Activated naive CD4-positive, alpha-beta T cell treated with anti-CD3 and anti-CD28 coated beads for 36 hours (primary cell): ENCODE measurements at regions not wholly inside any gene's neighbourhood (a gene's known extent, or its start where the extent isn't known, plus 50 kb on each side); places are given as distances from the start of the nearest gene placed in this dataset.

ENCODE experiments used
- CTCF ChIA-PET: fragments of 350-600 bp; sonication (Branson Sonifier 250); formaldehyde crosslinking; loops from one replicate; lab custom pipeline; 2021; ENCODE audit warnings: antibody characterized with exemption; lab: Charles Lee
- DNase-seq: peaks from one replicate; pipeline ENCODE4 v3.0.0-alpha.2; 2020
- H3K27ac Mint-ChIP-seq: one replicate; pipeline ENCODE4 v1.8.0; 2021; ENCODE audit warnings: mild to moderate bottlenecking, mixed read lengths
- H3K27me3 Mint-ChIP-seq: one replicate; pipeline ENCODE4 v1.8.0; 2021; ENCODE audit warnings: low read depth, mixed read lengths
- H3K36me3 Mint-ChIP-seq: one replicate; pipeline ENCODE4 v1.8.0; 2021; ENCODE audit warnings: low read depth, mixed read lengths
- H3K4me1 Mint-ChIP-seq: one replicate; pipeline ENCODE4 v1.8.0; 2021; ENCODE audit warnings: low read depth, mixed read lengths
- H3K4me3 Mint-ChIP-seq: one replicate; pipeline ENCODE4 v1.8.0; 2021; ENCODE audit warnings: mild to moderate bottlenecking, moderate library complexity, mixed read lengths
- H3K9me3 Mint-ChIP-seq: one replicate; pipeline ENCODE4 v1.8.0; 2021; ENCODE audit warnings: mixed read lengths
- intact Hi-C: fragments of 100-400 bp; cut with micrococcal nuclease; formaldehyde crosslinking; loops from one replicate; pipeline ENCODE4 v1.15.1; 2023

GRCh38 chr16:49926941-49927340, 71.0 kb upstream of the ZNF423 start:
- H3K27me3 Mint-ChIP-seq = peaks cover 3% of the 10 kb centered on the region
- no peak overlapping the region for H3K27ac Mint-ChIP-seq
- intact Hi-C loops = no loop called here
- no peaks in the 10 kb centered on the region for H3K9me3 Mint-ChIP-seq
- no peaks in the 10 kb centered on the region for H3K36me3 Mint-ChIP-seq
- CTCF ChIA-PET = no interaction called here
- H3K4me1 Mint-ChIP-seq = no peaks in the 10 kb centered on the region
- no peak for DNase-seq
- H3K4me3 Mint-ChIP-seq = no peak overlapping the region

- Mint-ChIP-seq H3K4me1 (no peaks in the 10 kb centered on the region), H3K27ac (no peak overlapping the region), H3K9me3 (no peaks in the 10 kb centered on the region), H3K36me3 (no peaks in the 10 kb centered on the region), H3K4me3 (no peak overlapping the region), H3K27me3 (peaks cover 2% of the 10 kb centered on the region)
- CTCF ChIA-PET = no interaction called here
- intact Hi-C loops = no loop called here
- DNase-seq = no peak
These were observed 72.5 kb upstream of the ZNF423 start for GRCh38 chr16:49928176-49929041.

- Mint-ChIP-seq H3K4me1 (no peaks in the 10 kb centered on the region), H3K4me3 (no peak overlapping the region), H3K9me3 (no peaks in the 10 kb centered on the region), H3K27me3 (no peaks in the 10 kb centered on the region), H3K27ac (no peak overlapping the region), H3K36me3 (no peaks in the 10 kb centered on the region)
- no peak for DNase-seq
- intact Hi-C loops = no loop called here
- CTCF ChIA-PET = interaction anchor here (0.7 kb wide), 1 partner anchor 877 kb away, joined by 3 read pairs; no protein-coding TSS in a partner anchor
These were observed 73.7 kb upstream of the ZNF423 start for GRCh38 chr16:49929626-49930025.

GRCh38 chr16:49930841-49931240, 74.9 kb upstream of the ZNF423 start:
- DNase-seq = no peak
- Mint-ChIP-seq H3K4me3 (no peak overlapping the region), H3K4me1 (no peaks in the 10 kb centered on the region), H3K27me3 (no peaks in the 10 kb centered on the region), H3K9me3 (no peaks in the 10 kb centered on the region), H3K36me3 (no peaks in the 10 kb centered on the region), H3K27ac (no peak overlapping the region)
- intact Hi-C loops = no loop called here
- CTCF ChIA-PET = no interaction called here

GRCh38 chr16:49931266-49931665, 75.4 kb upstream of the ZNF423 start:
- no peaks in the 10 kb centered on the region for H3K27me3 Mint-ChIP-seq
- CTCF ChIA-PET = no interaction called here

GRCh38 chr16:49931916-49932315, 76.0 kb upstream of the ZNF423 start:
- Mint-ChIP-seq H3K9me3 (no peaks in the 10 kb centered on the region), H3K4me3 (no peak overlapping the region), H3K27ac (no peak overlapping the region), H3K27me3 (no peaks in the 10 kb centered on the region), H3K4me1 (no peaks in the 10 kb centered on the region), H3K36me3 (no peaks in the 10 kb centered on the region)
- CTCF ChIA-PET = interaction anchor here (1.6 kb wide), 1 partner anchor 55 kb away, joined by 4 read pairs; no protein-coding TSS in a partner anchor
- no peak for DNase-seq
- intact Hi-C loops = no loop called here

More at GRCh38 chr16:49931266-49931665, 75.4 kb upstream of the ZNF423 start:
- Mint-ChIP-seq H3K4me1 (no peaks in the 10 kb centered on the region), H3K36me3 (no peaks in the 10 kb centered on the region), H3K4me3 (no peak overlapping the region), H3K9me3 (no peaks in the 10 kb centered on the region), H3K27ac (no peak overlapping the region)
- no peak for DNase-seq
- intact Hi-C loops = no loop called here

- CTCF ChIA-PET = interaction anchor here (1.6 kb wide), 1 partner anchor 55 kb away, joined by 4 read pairs; no protein-coding TSS in a partner anchor
- Mint-ChIP-seq H3K4me1 (no peaks in the 10 kb centered on the region), H3K4me3 (no peak overlapping the region), H3K27me3 (no peaks in the 10 kb centered on the region), H3K27ac (no peak overlapping the region), H3K36me3 (no peaks in the 10 kb centered on the region), H3K9me3 (no peaks in the 10 kb centered on the region)
- DNase-seq = no peak
- intact Hi-C loops = no loop called here
These were observed 76.5 kb upstream of the ZNF423 start for GRCh38 chr16:49932434-49932833.

GRCh38 chr16:49932946-49933345, 77.0 kb upstream of the ZNF423 start:
- H3K36me3 Mint-ChIP-seq = no peaks in the 10 kb centered on the region
- H3K9me3 Mint-ChIP-seq = no peaks in the 10 kb centered on the region
- CTCF ChIA-PET = interaction anchor here (1.6 kb wide), 1 partner anchor 56 kb away, joined by 4 read pairs; no protein-coding TSS in a partner anchor
- intact Hi-C loops = no loop called here
- H3K27me3 Mint-ChIP-seq = no peaks in the 10 kb centered on the region
- H3K4me1 Mint-ChIP-seq = no peaks in the 10 kb centered on the region
- H3K27ac Mint-ChIP-seq = no peak overlapping the region
- H3K4me3 Mint-ChIP-seq = no peak overlapping the region
- no peak for DNase-seq

GRCh38 chr16:49936791-49937190, 80.9 kb upstream of the ZNF423 start:
- Mint-ChIP-seq H3K36me3 (no peaks in the 10 kb centered on the region), H3K4me1 (no peaks in the 10 kb centered on the region), H3K27me3 (no peaks in the 10 kb centered on the region), H3K4me3 (no peak overlapping the region), H3K9me3 (no peaks in the 10 kb centered on the region), H3K27ac (no peak overlapping the region)
- intact Hi-C loops = no loop called here
- CTCF ChIA-PET = interaction anchor here (1.3 kb wide), 1 partner anchor 11 kb away, joined by 4 read pairs; no protein-coding TSS in a partner anchor
- no peak for DNase-seq

GRCh38 chr16:49937886-49938285, 82.0 kb upstream of the ZNF423 start:
- Mint-ChIP-seq H3K36me3 (no peaks in the 10 kb centered on the region), H3K27me3 (peaks cover 2% of the 10 kb centered on the region), H3K4me3 (no peak overlapping the region), H3K27ac (no peak overlapping the region), H3K4me1 (no peaks in the 10 kb centered on the region), H3K9me3 (no peaks in the 10 kb centered on the region)
- no peak for DNase-seq
- CTCF ChIA-PET = no interaction called here
- intact Hi-C loops = no loop called here

GRCh38 chr16:49939495-49939894, 83.6 kb upstream of the ZNF423 start:
- no peak for DNase-seq
- CTCF ChIA-PET = no interaction called here
- no peaks in the 10 kb centered on the region for H3K9me3 Mint-ChIP-seq
- peaks cover 2% of the 10 kb centered on the region for H3K27me3 Mint-ChIP-seq
- H3K27ac Mint-ChIP-seq = no peak overlapping the region
- no peaks in the 10 kb centered on the region for H3K36me3 Mint-ChIP-seq
- H3K4me1 Mint-ChIP-seq = no peaks in the 10 kb centered on the region
- H3K4me3 Mint-ChIP-seq = no peak overlapping the region
- intact Hi-C loops = no loop called here

GRCh38 chr16:49940464-49941224, 84.4 kb upstream of the CNEP1R1 start:
- Mint-ChIP-seq H3K36me3 (no peaks in the 10 kb centered on the region), H3K27me3 (peaks cover 2% of the 10 kb centered on the region), H3K4me1 (no peaks in the 10 kb centered on the region), H3K9me3 (no peaks in the 10 kb centered on the region), H3K27ac (no peak overlapping the region), H3K4me3 (no peak overlapping the region)
- DNase-seq = no peak
- CTCF ChIA-PET = no interaction called here
- intact Hi-C loops = no loop called here
